ENCODE measurements at regions not wholly inside any gene's neighbourhood (a gene's known extent, or its start where the extent isn't known, plus 50 kb on each side); places are given as distances from the start of the nearest gene placed in this dataset.
"Not testable (repeated sequence)": the region's sequence is repeated elsewhere in the genome, so short reads cannot be mapped to it uniquely, and the experiment has no call there.

- no peak for DNase-seq
Measured at GRCh38 chr2:215644233-215644897, 208.5 kb upstream of the FN1 start.

- no peak for DNase-seq
Measured at GRCh38 chr2:215638687-215639086, 202.8 kb upstream of the FN1 start.

- no peak for DNase-seq
Measured at GRCh38 chr2:215637651-215638050, 201.8 kb upstream of the FN1 start.

GRCh38 chr2:215636816-215637215 lies 200.9 kb upstream of the FN1 start:
- no peak for DNase-seq

- DNase-seq: no peak
Measured at GRCh38 chr2:215635788-215636139, 199.9 kb upstream of the FN1 start.

GRCh38 chr2:215635071-215635787 lies 199.4 kb upstream of the FN1 start:
- DNase-seq: no peak

GRCh38 chr2:215633360-215633759 lies 197.5 kb upstream of the FN1 start:
- DNase-seq: no peak

GRCh38 chr2:215631696-215632095 lies 195.8 kb upstream of the FN1 start:
- no peak for DNase-seq

- not testable (repeated sequence) for DNase-seq
Measured at GRCh38 chr2:215630796-215631195, 194.9 kb upstream of the FN1 start.

- no peak for DNase-seq
Measured at GRCh38 chr2:215627771-215628170, 191.9 kb upstream of the FN1 start.

- DNase-seq: no peak
Measured at GRCh38 chr2:215626812-215627281, 191.0 kb upstream of the FN1 start.

- DNase-seq: no peak
Measured at GRCh38 chr2:215626063-215626462, 190.2 kb upstream of the FN1 start.

- no peak for DNase-seq
Measured at GRCh38 chr2:215625207-215625606, 189.3 kb upstream of the FN1 start.

- no peak for DNase-seq
Measured at GRCh38 chr2:215624423-215624829, 188.6 kb upstream of the FN1 start.

GRCh38 chr2:215622837-215623236 lies 187.0 kb upstream of the FN1 start:
- no peak for DNase-seq

- no peak for DNase-seq
Measured at GRCh38 chr2:215621381-215621780, 185.5 kb upstream of the FN1 start.

- DNase-seq: no peak
Measured at GRCh38 chr2:215620528-215620927, 184.7 kb upstream of the FN1 start.

- no peak for DNase-seq
Measured at GRCh38 chr2:215619989-215620388, 184.1 kb upstream of the FN1 start.

GRCh38 chr2:215619022-215619958 lies 183.4 kb upstream of the FN1 start:
- DNase-seq: peak in 1 of 2 donors; percentile 4

- DNase-seq: no peak
Measured at GRCh38 chr2:215618145-215618544, 182.3 kb upstream of the FN1 start.

- DNase-seq: no peak
Measured at GRCh38 chr2:215617060-215617824, 181.4 kb upstream of the FN1 start.

GRCh38 chr2:215615803-215616174 lies 179.9 kb upstream of the FN1 start:
- DNase-seq: no peak
